CD4-positive, alpha-beta T cell treated with Interleukin-6 for 4 hours (primary cell): ENCODE measurements at regions not wholly inside any gene's neighbourhood (a gene's known extent, or its start where the extent isn't known, plus 50 kb on each side); places are given as distances from the start of the nearest gene placed in this dataset.
A peak's percentile ranks its signal among the peaks of the same experiment; 100 is the strongest.
"Not testable (repeated sequence)": the region's sequence is repeated elsewhere in the genome, so short reads cannot be mapped to it uniquely, and the experiment has no call there.

Experiments used
- DNase-seq: peaks from one replicate; pipeline ENCODE4 v3.0.0-alpha.2; 2020; ENCODE audit warnings: mixed read lengths

DNA sequence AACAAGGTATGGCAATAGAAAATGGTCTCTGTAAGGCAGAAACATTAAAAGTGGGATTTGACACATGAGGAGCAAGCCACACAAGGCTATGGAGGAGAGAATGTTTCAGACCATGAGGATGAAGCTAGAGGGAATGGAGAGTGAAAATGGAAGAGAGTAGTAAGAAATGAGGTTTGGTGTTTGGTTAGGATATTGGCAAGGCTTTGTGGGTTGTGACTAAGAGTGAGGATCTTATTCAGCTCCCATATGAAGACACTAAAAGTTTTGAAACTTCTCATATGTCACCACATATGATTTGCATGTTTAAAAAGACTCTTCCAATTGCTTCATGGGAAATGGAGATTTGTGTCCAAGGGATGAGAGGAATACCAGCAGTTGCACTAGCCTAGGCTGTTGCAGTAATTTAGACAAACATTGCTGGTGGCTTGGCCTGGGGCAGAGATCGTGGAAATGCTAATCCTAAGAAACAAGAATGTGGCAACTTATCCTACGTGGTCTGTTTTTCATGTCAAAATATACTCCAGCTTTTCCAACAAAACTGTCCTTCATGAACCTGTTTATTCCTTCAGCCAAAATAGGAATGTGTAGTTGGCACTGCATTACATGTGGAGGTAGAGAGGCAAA, 749.0 kb downstream of the PDCD6IP start:
- no peak for DNase-seq

DNA sequence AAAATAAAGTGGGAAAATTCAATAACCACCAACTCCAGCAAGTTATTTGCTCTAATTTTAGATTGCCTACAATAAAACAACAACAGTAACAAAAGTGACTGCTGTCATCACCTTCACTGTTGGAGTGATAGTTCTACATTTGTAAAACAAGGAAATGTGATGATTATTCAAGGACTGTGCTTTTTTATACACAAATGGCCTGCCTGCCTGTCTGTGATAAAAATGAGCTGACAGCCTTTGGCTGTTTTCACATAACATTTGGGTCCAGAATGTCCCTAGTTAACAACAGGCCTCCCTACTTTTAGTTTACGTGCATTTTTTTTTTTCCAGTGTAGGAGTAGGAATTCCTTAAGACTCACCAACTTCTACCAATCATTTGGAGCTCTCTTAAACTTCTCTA, 768.8 kb downstream of the PDCD6IP start:
- DNase-seq: no peak

DNA sequence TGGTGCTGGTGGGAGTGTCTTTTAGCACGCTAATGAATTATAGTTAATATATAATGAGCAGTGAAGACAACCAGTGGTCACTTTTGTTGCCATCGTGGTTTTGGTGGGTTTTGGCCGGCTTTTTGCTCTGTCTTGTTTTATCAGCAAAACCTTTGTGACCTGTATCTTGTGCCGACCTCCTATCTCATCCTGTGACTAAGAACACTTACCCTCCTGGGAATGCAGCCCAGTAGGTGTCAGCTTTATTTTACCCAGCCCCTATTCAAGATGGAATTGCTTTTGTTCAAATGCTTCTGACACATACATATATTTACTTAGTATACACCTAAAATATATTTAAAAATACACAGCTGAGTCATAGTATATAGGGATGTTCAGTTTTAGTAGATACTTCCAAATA, 770.3 kb downstream of the PDCD6IP start:
- no peak for DNase-seq

DNA sequence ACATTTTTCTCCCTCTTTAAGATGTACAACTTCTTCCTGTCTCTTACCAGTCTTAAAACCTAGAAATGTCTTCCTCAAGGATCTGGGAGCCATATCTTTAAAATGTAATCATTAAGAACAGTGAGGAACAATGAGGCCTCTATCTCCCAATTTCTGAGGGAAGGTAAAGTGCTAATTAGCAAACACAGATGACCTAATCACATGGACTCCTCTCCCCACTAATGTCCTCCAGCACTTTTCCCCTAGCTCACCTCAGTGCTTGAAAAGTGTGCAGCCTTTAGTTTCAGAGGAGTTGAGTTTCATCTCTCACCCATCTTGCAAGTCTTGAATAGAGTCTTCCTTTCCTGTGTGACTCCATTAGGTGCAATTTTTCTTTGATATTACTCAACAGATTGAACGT, 771.0 kb downstream of the PDCD6IP start:
- DNase-seq: no peak

DNA sequence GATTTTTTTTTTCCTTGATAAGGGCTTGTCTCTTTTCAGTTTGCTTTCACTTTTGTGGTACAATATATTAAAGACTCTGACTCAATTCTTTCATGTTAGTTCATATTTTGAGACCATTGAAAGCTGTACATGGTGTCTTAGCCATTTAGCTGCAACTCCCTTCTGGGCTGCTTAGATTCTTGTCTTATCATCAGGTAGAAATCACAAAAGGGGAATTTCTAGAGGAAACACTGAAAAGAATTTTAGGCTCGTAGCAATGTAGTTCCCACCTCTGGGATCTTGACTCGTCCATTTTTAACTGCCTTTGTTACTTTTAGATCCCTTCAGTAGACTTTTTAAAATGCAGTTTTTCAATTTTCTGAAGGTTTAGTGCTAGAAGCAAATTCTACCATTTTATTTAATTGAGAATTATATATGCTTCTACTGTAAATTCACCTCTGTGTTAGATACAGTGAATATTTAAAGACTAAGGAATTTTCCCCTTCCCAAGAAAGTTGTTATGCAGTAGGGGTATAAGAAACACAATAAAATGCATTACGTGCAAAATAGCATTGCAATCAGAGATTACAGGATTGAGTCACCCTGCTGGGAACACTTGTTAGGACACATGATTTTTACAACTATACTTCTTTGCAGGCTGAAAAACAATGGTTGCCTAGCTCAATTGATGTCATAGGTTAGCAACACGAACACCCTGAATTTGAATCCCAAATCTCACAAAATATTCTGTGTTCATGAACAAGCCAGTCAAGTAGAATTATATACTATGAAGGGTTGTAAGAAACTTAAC, 772.7 kb downstream of the PDCD6IP start:
- DNase-seq: no peak

DNA sequence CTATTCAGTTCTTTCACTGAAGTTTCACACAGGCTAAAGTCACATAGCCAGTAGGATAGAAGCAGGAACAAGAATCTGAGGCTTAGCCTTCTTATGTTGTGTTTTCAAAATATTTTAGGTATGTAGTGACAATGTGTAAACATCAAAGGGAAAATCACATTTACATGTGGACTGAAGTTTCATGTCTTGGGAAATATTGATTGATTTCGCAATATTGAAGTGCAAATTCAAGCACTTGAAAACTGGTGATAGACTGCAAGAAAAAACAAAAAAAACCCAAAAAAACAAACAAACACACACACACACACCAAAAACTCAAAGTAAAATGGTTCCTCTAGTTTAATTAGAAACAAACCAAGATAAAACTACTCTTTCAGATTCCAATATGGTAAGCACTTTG, 773.3 kb downstream of the PDCD6IP start:
- DNase-seq: no peak

DNA sequence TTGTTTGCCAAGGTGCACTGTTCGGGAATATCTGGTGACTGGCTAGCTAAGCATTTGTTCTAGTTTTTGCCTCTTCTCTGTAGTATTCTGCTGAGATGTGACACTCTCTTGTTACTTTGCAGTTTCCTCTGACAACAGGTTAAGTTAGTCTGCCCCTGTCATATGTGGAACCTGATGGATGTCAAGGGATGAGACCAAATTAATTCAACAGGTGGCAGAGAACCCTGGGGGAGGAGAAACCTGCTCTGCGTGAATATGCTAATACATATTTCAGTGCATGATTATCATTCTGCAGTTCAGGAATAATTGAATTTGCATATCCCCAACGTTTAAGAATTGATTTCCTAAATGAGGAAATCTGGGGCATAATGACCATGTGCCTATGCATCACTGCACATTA, 777.3 kb downstream of the PDCD6IP start:
- no peak for DNase-seq

DNA sequence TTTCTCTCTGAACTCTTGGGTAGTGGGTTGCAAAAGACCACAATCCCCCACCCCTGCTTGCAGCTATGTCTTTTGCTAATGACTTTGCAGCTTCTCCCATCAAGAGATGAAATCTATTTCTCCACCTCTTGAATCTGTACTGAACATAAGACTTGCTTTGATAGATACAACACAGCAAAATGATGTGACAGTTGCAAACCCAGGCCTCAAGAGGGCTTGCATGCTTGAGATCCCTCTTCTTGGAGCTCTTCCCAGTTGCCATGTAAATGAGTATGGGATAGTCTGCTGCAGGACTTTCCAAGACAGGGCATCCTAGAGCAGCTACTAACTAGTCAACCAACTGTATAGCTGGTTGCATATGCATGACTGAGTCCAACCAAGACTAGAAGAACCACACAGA, 783.6 kb downstream of the PDCD6IP start:
- no peak for DNase-seq

DNA sequence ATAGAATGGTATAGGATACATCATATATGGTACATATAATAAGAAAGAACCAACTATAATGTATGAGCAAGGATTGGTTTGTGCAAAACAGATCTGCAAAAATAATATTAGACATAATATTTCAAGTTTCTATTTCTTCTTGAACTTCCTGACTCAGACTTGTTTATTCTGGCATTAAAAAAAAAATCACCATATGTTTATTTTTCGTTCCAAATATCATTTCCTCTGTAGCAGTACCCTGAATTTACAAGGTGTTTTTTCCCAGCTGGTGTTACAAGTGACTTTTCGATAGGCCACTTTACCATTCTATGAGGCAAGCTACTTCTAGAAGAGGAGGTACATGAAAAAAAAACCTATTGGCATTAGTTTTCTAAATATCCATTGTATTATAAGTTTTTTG, 785.0 kb downstream of the PDCD6IP start:
- no peak for DNase-seq

DNA sequence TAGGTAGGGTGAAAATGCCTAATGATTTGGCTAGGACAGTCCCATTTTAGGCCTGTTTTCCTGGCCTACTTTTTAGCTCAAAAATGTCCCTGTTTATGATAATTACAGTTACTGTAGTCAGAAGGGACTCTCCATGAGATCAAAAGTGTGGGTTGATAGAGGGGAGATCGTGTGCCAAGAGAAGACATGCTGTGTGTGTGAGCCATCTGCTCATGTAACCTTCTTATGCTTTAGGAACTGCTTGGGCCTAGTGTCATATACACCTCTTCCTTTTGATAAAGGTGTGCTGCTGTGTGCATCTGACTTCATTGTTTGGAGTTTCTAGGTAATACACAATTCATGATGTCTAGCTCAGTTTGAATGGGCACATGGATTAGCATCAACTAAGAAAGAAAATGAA, 786.5 kb downstream of the PDCD6IP start:
- DNase-seq: no peak

DNA sequence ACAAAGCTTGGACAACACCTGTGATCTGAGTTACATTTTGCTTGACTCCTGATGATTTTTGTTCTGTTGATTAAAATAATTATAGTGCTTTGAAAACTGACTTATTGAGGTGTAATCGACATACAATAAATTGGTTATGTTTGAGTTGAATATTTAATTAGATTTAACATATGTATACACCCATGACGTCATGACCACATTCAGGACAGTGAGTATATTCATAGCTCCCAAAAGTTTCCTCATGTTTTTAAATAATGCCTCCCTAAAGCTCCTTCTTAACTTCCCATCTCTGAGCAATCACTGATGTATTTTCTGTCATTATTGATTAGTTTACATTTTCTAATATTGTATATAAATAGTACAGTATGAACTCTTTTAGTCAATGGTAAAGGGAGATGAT, 801.2 kb downstream of the PDCD6IP start:
- DNase-seq: no peak

DNA sequence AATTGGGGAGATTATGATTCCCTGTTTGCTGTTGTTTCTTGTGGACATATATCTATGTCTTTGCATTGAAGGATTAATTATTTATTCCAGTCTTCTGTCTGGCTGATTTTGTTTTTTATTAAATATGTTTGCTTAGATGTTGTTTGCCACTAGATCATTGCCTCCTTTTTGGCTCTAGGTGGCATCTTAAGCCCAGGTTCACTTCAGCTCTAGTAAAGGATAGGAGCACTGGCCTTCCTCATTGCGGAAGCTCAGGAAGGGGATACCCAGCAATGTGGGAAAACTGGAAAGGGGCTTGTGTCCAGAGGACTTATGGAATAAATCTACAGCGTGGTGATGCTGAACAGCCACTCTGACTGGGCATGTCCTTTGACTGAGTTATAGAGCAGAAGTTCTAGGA, 821.6 kb downstream of the PDCD6IP start:
- no peak for DNase-seq

DNA sequence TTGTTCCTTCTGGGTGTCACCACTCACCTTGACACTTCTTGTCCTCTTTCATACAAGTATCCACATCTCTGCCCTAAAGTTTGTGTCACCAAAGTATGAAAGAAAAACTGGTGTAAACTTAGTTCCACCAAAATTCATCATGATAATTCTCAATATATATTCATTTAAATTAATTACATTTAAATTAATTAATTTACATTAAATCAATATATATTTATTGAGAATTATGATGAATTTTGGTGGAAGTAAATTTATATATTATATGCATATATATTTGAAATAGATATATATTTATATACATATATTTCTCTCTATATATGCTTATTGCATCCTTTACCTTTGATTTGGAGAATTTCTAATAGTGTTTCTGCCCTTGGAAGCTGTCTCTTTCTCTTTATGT, 828.3 kb downstream of the PDCD6IP start:
- no peak for DNase-seq

DNA sequence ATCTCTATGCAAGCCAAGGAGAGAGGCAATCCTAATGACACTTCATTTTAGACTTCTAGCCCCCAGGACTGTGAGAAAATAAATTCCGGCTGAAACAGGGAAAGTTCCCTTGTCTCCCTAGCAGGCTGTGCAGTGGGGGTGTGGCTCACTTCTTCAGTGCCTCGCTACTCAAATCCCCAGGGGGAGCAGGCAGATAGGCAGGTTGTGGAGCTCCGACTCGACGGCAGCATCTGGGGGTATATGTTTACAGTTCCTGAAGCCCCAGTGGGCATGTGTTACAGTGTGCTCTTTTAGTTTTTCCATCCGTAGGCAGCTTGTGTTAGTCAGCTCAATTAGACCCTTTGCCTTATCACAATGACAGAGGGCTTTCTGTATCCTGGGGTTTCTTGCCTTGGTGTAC, 836.5 kb downstream of the PDCD6IP start:
- DNase-seq: no peak

DNA sequence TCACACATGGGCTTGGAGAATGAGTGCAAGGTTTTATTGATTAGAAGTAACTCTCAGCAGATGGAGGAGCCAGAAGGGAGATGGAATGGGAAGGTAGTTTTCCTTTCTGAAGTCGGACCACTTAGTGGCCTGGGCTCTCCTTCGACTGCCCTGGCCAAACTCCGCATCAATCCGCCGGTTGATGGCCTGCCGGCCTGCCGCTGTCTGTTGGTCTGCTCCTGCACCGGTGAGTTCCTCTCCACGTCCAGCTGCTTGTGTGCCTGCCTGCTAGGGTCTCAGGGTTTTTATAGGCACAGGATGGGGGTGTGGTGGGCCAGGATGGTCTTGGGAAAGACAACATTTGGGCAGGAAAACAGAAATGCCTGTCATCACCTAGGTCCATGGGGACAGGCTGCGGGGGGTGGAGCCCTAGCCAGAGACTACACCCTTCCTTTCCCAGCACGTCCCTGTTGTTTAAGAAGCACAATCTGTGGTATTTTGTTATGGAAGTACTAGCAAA, 837.0 kb downstream of the PDCD6IP start:
- DNase-seq: no peak

DNA sequence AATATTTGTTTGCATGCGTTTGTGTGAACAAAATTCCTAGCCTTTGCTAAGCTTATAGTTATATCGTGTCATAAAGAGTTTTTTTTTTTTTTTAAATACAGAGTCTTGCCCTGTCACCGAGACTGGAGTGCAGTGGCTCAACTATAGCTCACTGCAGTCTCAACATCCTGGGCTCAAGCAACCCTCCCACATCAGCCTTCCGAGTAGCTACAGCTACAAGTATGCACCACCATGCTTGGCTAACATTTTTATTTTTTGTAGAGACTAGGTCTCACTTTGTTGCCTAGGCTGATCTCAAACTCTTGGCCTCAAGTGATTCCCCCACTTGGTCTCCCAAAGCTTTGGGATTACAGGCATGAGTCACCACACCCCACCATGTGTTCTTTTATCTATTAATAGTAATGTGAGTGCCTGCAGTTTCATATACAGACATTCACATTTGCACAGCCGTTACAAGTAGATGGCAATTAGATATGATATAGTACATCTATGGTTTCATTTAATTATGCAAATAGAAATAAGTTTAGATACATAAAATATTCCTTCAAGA, 848.6 kb downstream of the PDCD6IP start:
- DNase-seq: no peak

DNA sequence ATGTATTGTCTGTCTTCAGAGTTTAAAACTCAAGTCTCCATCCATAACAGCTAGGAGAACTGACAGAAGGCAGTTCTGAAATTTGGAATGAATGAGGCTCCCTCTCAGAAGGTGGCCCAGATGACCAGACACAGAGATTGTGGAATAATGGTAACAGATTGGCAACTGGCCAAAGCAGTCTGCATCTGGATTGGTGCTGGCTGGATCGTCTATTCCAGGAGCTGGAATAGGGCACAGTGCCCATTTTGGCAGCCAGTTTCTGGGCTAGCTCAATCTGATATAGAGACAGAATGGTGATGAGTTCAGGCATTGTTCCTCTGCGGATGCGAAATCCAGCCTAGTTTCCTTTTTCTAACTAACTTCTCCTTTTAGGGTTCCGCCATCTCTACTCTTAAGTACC, 851.7 kb downstream of the PDCD6IP start:
- DNase-seq: no peak

DNA sequence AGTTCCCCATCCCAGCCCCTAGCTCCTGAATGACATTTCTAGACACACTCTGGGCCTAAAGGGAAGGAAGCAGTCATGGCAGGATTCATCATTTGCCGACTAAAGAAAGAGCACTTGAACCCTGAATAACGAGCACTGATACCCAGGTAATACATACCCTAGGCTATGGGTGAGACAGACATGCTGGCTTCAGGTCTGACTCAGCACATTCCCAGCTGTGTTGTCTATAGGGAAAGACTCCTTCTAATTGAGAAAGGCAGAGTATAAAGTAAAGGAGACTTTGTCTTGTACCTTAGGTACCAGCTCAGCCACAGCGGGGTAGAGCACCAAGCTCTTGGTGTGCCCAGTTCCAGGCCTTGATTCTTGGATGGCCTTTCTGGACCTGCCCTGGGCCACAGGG, 870.5 kb downstream of the PDCD6IP start:
- no peak for DNase-seq

DNA sequence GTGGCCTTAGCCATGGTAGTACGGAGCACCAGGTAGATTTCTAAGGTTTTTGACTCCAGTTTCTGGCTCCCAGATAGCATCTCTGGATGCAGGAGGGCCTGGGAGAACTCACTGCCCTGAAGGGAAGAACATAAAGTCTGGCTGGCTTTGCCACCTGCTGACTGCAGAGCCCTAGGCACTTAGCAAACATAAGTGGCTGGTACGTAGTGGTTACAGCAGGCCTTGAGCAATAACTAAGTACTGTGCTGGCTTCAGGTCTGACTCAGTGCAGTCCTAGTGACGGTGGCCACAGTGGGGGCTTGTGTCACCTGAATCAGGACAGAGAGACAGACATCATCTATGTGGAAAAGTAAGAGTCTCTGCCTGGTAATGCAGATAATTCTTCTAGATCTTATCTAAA, 871.1 kb downstream of the PDCD6IP start:
- no peak for DNase-seq

DNA sequence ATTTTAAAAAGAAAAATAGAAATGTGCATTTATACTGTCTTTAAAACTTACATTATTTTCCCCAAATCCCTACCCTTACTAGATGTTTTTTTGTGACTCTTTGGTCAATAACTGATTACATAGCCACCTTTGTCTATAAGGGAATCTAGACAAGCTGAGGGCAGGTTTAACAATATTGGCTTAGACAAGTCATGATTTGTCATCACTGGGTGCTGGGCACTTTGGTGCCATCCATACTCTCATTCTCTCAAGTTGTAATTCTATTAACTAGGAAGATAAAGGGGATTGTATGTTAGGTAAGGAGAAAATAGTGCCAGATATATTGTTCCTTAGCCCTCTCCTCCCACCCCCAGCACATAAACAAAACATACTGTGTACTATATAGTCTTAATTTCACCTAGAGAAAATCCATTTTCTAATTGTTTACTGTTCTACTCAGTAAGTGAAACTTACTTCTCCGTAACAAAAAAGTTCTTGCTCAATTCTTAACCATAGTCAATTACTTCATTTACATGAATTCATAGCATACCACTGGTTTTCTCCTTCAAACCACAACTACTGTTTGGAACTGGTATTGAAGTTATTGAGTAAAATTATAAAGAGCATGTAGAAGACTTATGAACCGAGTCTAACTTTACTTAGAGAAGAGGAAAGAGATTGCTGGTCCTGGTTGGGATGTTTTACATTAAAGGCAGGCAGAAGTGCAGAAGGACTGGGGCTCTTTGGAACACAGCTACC, 877.1 kb downstream of the PDCD6IP start:
- no peak for DNase-seq

DNA sequence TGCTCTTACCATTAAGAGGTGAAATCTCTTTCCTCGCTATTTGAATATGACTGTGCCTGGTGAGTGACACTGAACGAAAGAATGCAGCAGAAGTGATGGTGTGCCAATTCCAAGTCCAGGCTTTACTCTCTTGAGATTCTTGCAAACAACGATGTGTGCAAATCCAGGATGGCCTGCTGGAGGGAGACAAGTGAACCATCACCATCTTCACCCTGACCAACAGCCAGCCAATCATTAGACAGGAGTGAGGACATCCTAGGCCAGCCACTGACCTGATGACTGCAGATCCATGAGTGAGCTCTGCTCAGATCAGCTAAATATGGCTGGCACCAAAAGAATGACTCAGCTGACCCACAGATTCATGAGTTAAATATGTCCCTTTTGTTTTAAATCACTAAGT, 878.0 kb downstream of the PDCD6IP start:
- DNase-seq: no peak

DNA sequence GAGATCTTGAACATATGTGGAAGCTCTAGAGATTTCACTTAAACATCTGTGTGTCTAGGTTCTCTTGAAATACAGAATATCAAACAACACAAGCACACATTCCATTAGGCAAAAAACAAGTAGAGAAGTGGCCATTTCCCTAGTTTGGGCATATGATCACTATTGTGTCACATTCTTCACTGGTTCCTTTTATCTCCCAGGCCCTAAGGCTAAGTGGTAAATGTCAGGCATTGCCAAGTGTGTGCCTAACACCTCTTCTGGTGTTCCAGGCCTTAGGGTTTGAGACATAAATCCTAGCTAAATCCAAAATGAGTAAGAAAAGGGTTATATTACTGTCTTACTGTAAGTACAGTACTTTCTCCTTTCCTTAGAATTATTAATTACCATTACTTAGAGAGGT, 880.1 kb downstream of the PDCD6IP start:
- DNase-seq: no peak

DNA sequence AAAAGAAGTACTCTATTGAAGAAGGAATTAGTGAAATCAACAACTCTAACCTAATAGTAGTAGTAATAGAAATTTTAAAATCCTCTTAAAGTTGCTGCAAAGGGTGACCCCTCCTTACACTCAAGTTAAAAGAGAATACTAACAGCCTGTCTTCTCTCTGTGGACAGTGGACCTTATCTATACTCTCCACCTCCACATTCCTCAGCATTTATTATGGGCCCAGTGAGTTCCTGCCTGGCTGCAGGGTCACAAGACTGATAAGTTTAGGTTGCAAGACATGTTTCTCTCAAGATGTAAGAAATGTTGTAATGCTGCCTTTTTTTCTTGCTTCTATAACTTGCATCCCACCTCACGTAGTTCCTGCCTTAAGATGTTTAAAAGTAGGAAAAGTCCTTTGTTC, 880.6 kb downstream of the PDCD6IP start:
- DNase-seq: not testable (repeated sequence)

DNA sequence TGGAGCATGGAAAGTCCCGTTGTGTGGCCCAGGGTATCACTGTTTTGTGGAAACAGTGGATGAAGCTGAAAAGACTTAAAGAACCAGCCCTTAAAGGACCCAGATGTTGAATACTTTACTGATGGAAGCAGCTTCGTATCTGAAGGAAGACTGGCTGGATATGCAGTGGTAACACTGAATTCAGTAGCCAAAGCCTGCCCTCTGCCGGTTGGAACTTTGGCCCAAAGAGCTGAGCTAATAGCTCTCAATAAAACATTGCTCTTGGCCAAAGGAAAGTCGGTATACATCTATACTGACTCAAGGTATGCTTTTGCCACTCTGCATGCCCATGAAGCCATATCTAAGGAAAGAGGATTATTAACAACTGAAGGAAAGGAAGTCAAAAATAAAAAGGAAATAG, 885.4 kb downstream of the PDCD6IP start:
- peak; percentile 26 for DNase-seq
